ENCODE measurements at regions not wholly inside any gene's neighbourhood (a gene's known extent, or its start where the extent isn't known, plus 50 kb on each side); places are given as distances from the start of the nearest gene placed in this dataset.

GRCh38 chr11:81394311-81394710, 1339.4 kb downstream of the FAM181B start:
- Histone ChIP-seq H3K9me3 (ENCODE audit: control insufficient read depth, insufficient read depth, low read length) (no peaks in the 10 kb centered on the region), H3K9ac (ENCODE audit: low read depth, low read length) (no peak overlapping the region), H3K4me1 (ENCODE audit: insufficient read depth, low read length) (no peaks in the 10 kb centered on the region), H3K36me3 (ENCODE audit: insufficient read depth, low read length) (no peaks in the 10 kb centered on the region)

DNA sequence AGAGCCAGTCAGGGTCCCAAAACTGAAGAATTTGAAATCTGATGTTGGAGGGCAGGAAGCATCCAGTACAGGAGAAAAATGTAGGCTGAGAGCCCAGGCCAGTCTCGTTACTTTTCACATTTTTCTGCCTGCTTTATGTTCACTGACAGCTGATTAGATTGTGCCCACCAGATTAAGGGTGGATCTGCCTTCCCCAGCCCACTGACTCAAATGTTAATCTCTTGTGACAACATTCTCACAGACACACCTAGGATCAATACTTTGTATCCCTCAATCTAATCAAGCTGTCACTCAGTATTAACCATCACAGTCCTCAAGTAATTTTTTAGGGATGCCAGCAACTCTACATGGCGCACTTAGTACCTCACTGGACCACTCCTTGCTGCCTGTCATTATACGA, 1345.3 kb downstream of the FAM181B start:
- H3K4me1 ChIP-seq (ENCODE audit: insufficient read depth, low read length): no peaks in the 10 kb centered on the region

GRCh38 chr11:81380395-81380794, 1353.3 kb downstream of the FAM181B start:
- H3K36me3 ChIP-seq (ENCODE audit: insufficient read depth, low read length): no peaks in the 10 kb centered on the region
- no peak overlapping the region for H3K9ac ChIP-seq (ENCODE audit: low read depth, low read length)
- no peaks in the 10 kb centered on the region for H3K9me3 ChIP-seq (ENCODE audit: control insufficient read depth, insufficient read depth, low read length)
- H3K4me1 ChIP-seq (ENCODE audit: insufficient read depth, low read length): peaks cover 12% of the 10 kb centered on the region; the same call in 1 of the 2 replicates

More for the DNA sequence above, 1345.3 kb downstream of the FAM181B start:
- Histone ChIP-seq H3K9ac (ENCODE audit: low read depth, low read length) (no peak overlapping the region), H3K36me3 (ENCODE audit: insufficient read depth, low read length) (no peaks in the 10 kb centered on the region), H3K9me3 (ENCODE audit: control insufficient read depth, insufficient read depth, low read length) (no peaks in the 10 kb centered on the region)

DNA sequence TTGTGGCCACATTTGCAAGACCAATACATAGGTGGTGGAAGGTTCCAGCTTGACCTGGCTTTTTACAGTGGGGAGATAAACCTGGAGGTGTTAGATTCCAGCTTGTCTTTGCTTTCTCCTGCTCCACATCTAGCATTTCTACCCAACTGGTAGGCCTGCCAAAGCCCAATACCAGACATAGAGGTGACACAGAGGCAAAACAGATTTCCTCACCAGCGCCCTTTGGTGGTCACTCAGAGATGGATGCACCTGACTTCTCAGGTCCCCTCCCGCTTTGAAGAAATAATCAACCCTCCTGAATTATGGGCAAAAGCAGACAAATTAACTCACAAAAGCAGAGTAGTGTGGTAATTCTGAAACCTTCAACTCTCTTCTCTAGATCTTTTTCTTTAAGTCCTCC, 1356.2 kb downstream of the FAM181B start:
- H3K4me1 ChIP-seq (ENCODE audit: insufficient read depth, low read length): peaks cover 12% of the 10 kb centered on the region; the same call in 1 of the 2 replicates
- H3K36me3 ChIP-seq (ENCODE audit: insufficient read depth, low read length): no peaks in the 10 kb centered on the region
- no peak overlapping the region for H3K9ac ChIP-seq (ENCODE audit: low read depth, low read length)
- no peaks in the 10 kb centered on the region for H3K9me3 ChIP-seq (ENCODE audit: control insufficient read depth, insufficient read depth, low read length)

- no peaks in the 10 kb centered on the region for H3K9me3 ChIP-seq (ENCODE audit: control insufficient read depth, insufficient read depth, low read length)
- H3K36me3 ChIP-seq (ENCODE audit: insufficient read depth, low read length): no peaks in the 10 kb centered on the region
- H3K9ac ChIP-seq (ENCODE audit: low read depth, low read length): no peak overlapping the region
- H3K4me1 ChIP-seq (ENCODE audit: insufficient read depth, low read length): no peaks in the 10 kb centered on the region
These were observed 1359.7 kb downstream of the FAM181B start for GRCh38 chr11:81373986-81374385.

DNA sequence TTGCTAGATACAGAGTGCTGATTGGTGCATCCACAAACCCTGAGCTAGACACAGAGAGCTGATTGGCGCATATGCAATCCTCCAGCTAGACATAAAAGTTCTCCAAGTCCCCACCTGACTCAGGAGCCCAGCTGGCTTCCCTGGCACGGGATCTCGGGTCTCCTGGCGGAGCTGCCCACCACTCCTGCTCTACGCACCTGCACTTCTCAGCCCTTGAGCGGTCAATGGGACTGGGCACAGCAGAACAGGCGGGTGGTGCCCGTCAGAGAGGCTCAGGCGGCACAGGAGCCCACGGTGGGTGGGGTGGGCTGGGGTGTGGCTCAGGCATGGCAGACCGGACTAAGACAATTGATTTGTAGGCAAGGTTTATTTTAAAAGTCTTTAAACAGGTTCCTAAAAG, 1365.5 kb downstream of the FAM181B start:
- Histone ChIP-seq H3K9ac (ENCODE audit: low read depth, low read length) (no peak overlapping the region), H3K9me3 (ENCODE audit: control insufficient read depth, insufficient read depth, low read length) (no peaks in the 10 kb centered on the region), H3K4me1 (ENCODE audit: insufficient read depth, low read length) (no peaks in the 10 kb centered on the region), H3K36me3 (ENCODE audit: insufficient read depth, low read length) (no peaks in the 10 kb centered on the region)

DNA sequence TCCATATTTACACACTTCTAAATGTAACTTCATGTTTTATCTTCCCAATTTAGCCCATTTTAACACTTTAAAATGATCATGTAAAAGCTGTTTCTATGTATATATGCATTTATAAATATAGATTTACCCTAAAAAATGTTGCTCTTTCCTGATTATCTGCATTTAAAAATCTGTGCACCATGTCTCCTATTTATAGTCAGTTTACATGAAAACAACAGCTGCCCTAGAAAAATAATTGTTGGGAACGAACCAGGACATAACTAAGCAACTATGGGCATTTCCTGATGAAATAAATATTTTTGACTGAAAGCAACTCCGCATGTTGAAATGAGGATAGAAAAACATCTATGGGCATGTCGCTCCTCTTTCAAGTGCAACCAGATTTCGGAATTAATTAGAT, 1368.2 kb downstream of the FAM181B start:
- Histone ChIP-seq H3K9me3 (ENCODE audit: control insufficient read depth, insufficient read depth, low read length) (no peaks in the 10 kb centered on the region), H3K36me3 (ENCODE audit: insufficient read depth, low read length) (no peaks in the 10 kb centered on the region), H3K9ac (ENCODE audit: low read depth, low read length) (no peak overlapping the region), H3K4me1 (ENCODE audit: insufficient read depth, low read length) (no peaks in the 10 kb centered on the region)

- no peaks in the 10 kb centered on the region for H3K9me3 ChIP-seq (ENCODE audit: control insufficient read depth, insufficient read depth, low read length)
- no peak overlapping the region for H3K9ac ChIP-seq (ENCODE audit: low read depth, low read length)
- H3K36me3 ChIP-seq (ENCODE audit: insufficient read depth, low read length): no peaks in the 10 kb centered on the region
- no peaks in the 10 kb centered on the region for H3K4me1 ChIP-seq (ENCODE audit: insufficient read depth, low read length)
These were observed 1374.2 kb downstream of the FAM181B start for GRCh38 chr11:81359476-81359875.

DNA sequence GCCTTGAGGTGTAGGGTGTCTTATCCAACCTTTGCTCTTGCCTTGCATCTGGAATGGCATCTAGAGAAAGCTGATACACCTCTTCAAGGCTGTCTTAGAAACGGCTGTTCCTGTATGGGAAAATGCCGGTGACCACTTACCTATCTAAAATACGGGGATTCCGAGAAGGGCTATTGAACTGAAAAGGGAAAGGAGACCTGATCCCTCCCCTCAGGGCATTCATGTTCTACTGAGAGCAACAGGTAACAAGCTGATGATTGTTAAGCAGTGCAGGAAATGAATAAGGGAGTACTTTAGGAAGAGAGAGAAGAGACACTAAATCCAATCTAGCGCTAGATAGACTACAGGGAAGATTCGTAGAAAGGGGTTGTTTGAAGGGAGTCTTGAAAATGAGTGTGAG, 1388.1 kb downstream of the FAM181B start:
- no peaks in the 10 kb centered on the region for H3K4me1 ChIP-seq (ENCODE audit: insufficient read depth, low read length)
- H3K9ac ChIP-seq (ENCODE audit: low read depth, low read length): no peak overlapping the region
- H3K36me3 ChIP-seq (ENCODE audit: insufficient read depth, low read length): no peaks in the 10 kb centered on the region
- H3K9me3 ChIP-seq (ENCODE audit: control insufficient read depth, insufficient read depth, low read length): no peaks in the 10 kb centered on the region

DNA sequence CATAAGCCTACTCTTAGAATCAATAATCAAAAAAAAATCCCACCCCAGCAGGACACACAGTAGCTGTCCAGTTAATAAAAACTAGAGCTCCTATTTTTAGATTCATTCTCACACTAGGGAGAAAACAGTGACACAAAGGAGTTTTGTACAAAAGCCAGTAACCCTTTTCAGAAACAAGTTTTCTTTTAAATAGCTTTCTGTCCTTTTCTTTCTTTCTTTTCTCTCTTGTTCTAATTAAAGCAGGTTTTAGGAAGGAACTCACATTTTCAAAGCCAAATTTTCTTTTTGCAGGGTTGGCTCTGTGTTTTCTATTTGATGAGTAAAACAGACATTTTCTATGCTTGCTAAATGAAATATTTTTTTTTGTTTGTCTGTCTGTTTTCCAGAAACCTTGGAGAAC, 1390.7 kb downstream of the FAM181B start:
- Histone ChIP-seq H3K4me1 (ENCODE audit: insufficient read depth, low read length) (no peaks in the 10 kb centered on the region), H3K9me3 (ENCODE audit: control insufficient read depth, insufficient read depth, low read length) (no peaks in the 10 kb centered on the region), H3K9ac (ENCODE audit: low read depth, low read length) (no peak overlapping the region), H3K36me3 (ENCODE audit: insufficient read depth, low read length) (no peaks in the 10 kb centered on the region)

DNA sequence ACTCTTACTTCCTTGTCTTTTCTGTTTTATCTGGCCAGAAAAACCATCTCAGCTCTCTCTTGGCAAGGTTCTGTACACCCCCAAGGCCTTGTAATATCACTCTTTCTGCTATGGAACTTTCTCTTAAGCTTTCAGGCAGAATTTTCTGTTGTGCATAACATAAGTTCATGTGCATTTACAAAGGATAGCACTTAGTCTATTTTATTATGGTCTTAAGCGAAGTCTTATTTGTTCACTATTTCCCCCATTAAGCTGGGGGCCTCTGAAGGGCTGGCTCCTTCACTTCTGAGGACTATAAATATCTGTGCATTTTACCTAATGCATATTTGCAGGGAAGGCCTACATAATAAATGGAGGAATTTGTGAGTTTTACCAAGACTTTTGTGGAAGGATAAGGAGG, 1393.4 kb downstream of the FAM181B start:
- H3K4me1 ChIP-seq (ENCODE audit: insufficient read depth, low read length): no peaks in the 10 kb centered on the region
- no peaks in the 10 kb centered on the region for H3K9me3 ChIP-seq (ENCODE audit: control insufficient read depth, insufficient read depth, low read length)
- no peak overlapping the region for H3K9ac ChIP-seq (ENCODE audit: low read depth, low read length)
- no peaks in the 10 kb centered on the region for H3K36me3 ChIP-seq (ENCODE audit: insufficient read depth, low read length)

DNA sequence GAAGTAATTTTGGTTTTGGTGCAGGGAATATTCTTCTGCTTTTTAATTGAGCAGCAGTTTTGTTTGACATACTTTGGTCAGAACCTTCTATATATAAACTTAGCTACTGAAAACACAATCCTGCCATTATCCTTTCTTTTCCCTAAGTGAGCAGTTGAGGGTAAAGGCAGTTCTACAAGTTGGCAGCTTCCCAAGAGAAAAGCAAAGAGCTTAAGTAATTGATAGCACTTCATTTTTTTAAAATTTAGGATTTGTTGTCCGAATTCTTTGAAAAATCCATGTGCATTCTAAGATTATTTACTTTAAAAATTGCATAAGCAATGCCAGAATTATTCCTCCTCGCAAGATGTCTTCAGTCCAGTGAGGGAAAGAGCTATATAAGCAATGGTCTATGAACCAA, 1394.1 kb downstream of the FAM181B start:
- Histone ChIP-seq H3K9me3 (ENCODE audit: control insufficient read depth, insufficient read depth, low read length) (no peaks in the 10 kb centered on the region), H3K9ac (ENCODE audit: low read depth, low read length) (no peak overlapping the region), H3K4me1 (ENCODE audit: insufficient read depth, low read length) (no peaks in the 10 kb centered on the region), H3K36me3 (ENCODE audit: insufficient read depth, low read length) (no peaks in the 10 kb centered on the region)

GRCh38 chr11:81337756-81338155, 1395.9 kb downstream of the FAM181B start:
- H3K9ac ChIP-seq (ENCODE audit: low read depth, low read length): no peak overlapping the region
- H3K4me1 ChIP-seq (ENCODE audit: insufficient read depth, low read length): no peaks in the 10 kb centered on the region
- H3K9me3 ChIP-seq (ENCODE audit: control insufficient read depth, insufficient read depth, low read length): no peaks in the 10 kb centered on the region
- no peaks in the 10 kb centered on the region for H3K36me3 ChIP-seq (ENCODE audit: insufficient read depth, low read length)

- Histone ChIP-seq H3K9me3 (ENCODE audit: control insufficient read depth, insufficient read depth, low read length) (no peaks in the 10 kb centered on the region), H3K4me1 (ENCODE audit: insufficient read depth, low read length) (no peaks in the 10 kb centered on the region), H3K9ac (ENCODE audit: low read depth, low read length) (no peak overlapping the region), H3K36me3 (ENCODE audit: insufficient read depth, low read length) (no peaks in the 10 kb centered on the region)
These were observed 1401.4 kb downstream of the FAM181B start for GRCh38 chr11:81332276-81332675.

- Histone ChIP-seq H3K36me3 (ENCODE audit: insufficient read depth, low read length) (no peaks in the 10 kb centered on the region), H3K4me1 (ENCODE audit: insufficient read depth, low read length) (no peaks in the 10 kb centered on the region), H3K9me3 (ENCODE audit: control insufficient read depth, insufficient read depth, low read length) (no peaks in the 10 kb centered on the region), H3K9ac (ENCODE audit: low read depth, low read length) (no peak overlapping the region)
These were observed 1401.9 kb downstream of the FAM181B start for GRCh38 chr11:81331611-81332235.

DNA sequence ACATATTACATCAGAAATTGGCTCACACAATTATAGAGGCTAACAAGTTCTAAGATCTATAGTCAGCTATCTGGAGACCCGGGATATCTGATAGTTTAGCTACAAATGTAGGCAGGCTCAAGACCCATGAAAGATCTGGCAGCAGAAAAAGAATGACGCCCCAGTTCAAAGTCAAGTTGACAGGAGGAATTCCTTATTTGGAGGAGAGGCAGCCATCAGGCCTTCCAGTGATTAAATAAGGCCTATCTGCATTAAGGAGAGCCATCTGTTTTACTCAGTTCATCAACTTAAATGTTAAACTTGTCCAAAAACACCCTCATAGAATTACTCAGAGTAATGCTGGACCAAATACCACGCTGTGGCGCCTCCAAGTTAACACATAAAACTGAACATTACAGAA, 1402.6 kb downstream of the FAM181B start:
- Histone ChIP-seq H3K4me1 (ENCODE audit: insufficient read depth, low read length) (no peaks in the 10 kb centered on the region), H3K36me3 (ENCODE audit: insufficient read depth, low read length) (no peaks in the 10 kb centered on the region), H3K9ac (ENCODE audit: low read depth, low read length) (no peak overlapping the region), H3K9me3 (ENCODE audit: control insufficient read depth, insufficient read depth, low read length) (no peaks in the 10 kb centered on the region)

Measured in ES-I3 (cell line).